ENCODE measurements at regions not wholly inside any gene's neighbourhood (a gene's known extent, or its start where the extent isn't known, plus 50 kb on each side); places are given as distances from the start of the nearest gene placed in this dataset.

DNA sequence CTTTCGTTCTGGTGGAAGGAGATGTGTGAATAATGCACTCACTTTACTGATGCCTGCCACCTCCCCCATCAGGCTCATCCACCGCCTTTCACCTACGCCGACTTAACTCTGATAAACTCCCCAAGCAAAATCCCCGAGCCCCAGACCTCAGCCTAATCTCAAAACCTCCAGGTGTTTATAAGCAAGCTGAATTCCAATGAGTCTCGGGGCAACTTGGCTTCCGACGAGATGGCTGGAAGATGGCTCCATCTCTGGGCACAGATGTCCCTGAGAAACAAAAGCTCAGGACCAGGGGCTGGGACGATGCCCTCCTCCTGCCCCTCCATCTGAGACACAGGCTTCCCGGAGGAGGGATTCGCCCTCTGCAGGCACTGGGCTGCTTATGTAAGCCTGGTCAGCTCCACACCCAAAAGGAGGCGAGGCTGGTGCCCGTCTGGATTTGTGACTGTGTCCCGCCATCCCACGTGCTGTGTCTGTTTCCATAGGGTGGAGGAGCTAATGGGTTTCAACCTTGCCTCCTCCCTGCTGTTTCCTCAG, 386.4 kb upstream of the TNRC6C start:
- DNase-seq: no peak
- ATAC-seq: no peak

DNA sequence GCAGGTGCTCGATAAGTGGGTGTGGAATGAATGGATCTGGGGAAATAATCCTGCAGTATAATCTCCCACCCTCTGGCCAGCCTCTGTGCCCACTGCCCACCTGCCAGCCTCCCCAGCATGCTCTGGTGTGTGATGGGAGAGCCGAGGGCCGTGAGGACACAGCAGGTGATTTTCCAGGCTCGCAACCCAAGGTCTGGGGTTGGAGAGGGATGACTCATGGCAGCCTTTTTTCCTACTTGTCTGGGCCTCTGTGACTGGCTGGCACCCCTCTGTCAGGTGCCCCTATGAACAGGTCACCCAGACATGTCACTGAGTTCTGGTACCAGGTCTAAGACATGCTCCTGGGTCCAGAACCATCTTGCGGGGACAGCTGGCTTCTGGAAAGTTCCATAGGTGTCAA, 385.7 kb upstream of the TNRC6C start:
- no peak for ATAC-seq
- no peak for DNase-seq

DNA sequence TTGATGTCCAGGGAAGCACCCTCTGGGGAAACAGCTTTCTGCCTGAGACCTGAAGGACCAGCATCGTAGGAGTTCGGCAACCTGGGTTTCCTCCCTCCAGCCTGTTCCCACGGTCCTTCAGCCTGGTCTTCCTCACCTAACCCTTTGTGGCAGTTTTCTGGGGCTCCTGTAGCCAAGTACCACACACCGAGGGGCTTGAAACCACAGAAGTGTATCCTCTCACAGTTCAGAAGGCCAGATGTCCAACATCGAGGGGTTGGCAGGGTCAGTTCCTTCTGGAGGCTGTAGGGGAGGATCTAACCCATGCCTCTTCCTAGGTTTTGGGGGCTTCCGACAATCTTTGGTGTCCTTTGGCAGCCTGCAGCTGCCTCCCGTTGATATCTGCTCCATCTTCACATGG, 381.0 kb upstream of the TNRC6C start:
- no peak for DNase-seq
- no peak for ATAC-seq

DNA sequence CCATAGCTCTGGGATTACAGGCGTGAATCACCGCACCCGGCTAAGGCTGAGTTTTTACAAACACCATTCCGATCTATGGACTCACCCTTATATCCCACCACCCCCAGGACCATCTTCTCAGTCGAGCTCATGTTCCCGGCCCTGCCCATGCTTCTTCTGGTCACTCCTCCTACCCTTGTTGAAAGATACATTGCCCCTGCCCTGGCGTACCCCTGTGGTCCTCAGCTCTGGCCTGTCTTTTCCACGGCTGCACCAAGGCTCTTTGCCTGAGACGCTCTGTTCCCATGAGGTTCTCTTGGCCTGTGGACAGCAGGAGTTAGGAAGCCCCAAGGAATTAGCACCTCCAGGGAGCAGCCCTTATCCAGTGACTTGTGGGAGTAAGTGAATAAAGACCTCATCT, 379.4 kb upstream of the TNRC6C start:
- no peak for ATAC-seq

DNA sequence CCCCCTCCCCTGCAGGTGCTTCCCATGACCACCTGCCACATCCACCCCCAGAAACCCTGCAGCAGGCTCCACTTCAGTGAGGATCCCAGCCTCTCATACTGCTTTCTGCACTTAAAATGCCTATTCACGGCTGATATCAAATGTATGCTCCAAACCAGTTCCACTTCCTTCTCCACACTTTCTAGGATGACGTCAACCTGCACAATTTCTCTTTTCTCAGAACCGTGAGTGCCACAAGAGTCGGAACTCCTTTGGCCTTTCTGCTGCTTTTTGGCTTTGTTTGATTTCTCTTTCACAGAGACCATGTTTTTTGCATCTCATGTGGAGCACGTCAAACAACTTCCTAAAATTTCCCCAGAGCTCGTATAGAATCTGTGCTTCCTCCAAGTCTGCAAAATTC, 378.8 kb upstream of the TNRC6C start:
- DNase-seq: no peak
- peak; percentile 36 for ATAC-seq

More for the DNA sequence above, 379.4 kb upstream of the TNRC6C start:
- DNase-seq: no peak

DNA sequence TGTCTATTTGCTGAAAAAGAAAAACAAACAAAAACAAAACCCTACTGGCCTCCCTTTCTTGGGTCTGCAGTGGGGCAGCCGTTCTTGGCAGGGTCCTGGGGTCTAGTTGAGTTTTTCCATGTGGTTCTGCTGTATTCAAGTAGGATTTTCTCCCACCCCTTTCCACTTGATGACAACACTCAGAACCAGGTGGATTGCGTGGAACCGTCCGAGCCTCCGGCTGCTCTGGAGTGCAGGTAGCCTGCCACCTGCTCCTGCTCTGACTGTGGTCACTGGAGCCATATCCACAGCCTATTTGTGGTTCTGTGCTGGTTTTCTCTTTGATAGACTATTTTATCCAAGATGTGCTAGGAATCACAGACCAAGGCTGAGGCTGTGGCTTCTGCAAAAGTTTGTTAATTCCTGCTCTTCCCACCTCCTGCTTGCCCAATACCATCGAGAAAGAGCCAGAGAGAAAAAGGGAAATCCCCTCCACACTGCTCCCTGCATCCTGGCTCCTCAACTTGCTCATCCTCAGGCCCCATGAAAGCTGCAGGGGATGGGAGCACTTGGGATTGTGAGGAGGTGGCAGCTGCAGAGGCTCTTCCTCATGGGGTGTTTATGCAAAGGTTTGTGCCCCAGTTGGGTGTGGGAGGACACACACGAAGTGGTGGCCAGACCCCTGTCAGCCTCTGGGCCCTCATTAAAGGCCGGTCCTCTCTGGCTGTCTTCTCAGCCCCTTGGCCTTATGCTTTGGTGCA, 377.8 kb upstream of the TNRC6C start:
- DNase-seq: no peak
- no peak for ATAC-seq

DNA sequence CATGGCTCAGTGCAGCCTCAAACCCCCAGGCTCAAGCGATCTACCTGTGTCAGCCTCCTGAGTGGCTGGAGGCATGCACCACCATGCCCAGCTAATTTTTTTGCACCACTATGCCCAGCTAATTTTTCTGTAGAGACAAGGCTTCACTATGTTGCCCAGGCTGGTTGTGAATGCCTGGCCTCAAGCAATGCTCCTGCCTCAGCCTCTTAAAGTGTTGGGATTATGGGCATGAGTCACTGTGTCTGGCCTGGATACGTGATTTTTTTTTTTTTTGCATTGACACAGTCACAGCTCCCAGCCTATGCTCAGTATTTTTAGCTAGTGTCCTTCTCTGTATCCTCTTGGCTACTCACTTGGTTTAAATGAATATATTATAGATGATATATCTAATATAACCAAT, 377.0 kb upstream of the TNRC6C start:
- DNase-seq: no peak

DNA sequence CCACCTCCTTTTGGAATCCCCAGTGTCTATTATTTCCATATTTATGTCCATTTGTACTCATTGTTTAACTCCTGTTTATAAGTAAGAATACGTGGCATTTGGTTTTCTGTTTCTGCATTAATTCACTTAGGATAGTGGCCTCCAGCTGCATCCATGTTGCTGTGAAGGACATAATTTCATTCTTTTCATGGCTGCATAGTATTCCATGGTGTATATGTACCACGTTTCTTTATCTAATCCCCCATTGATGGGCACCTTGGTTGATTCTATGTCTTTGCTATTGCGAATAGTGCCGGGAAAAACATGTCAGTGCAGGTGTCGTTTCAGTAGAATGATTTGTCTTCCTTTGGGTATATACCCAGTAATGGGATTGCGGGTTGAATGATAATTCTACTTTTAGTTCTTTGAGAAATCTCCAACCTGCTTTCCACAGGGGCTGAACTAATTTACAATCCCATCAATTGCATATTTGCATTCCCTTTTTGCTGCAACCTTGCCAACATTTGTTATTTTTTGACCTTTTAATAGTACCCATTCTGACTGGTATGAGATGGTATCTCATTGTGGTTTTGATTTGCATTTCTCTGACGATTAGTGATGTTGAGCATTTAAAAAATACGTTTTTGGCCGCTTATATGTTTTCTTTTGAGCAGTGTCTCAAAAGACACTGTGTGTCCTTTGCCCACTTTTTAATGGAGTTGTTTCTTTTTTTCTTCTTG, 373.2 kb upstream of the TNRC6C start:
- ATAC-seq (no peak), DNase-seq (no peak)

More for the DNA sequence above, 377.0 kb upstream of the TNRC6C start:
- no peak for ATAC-seq

DNA sequence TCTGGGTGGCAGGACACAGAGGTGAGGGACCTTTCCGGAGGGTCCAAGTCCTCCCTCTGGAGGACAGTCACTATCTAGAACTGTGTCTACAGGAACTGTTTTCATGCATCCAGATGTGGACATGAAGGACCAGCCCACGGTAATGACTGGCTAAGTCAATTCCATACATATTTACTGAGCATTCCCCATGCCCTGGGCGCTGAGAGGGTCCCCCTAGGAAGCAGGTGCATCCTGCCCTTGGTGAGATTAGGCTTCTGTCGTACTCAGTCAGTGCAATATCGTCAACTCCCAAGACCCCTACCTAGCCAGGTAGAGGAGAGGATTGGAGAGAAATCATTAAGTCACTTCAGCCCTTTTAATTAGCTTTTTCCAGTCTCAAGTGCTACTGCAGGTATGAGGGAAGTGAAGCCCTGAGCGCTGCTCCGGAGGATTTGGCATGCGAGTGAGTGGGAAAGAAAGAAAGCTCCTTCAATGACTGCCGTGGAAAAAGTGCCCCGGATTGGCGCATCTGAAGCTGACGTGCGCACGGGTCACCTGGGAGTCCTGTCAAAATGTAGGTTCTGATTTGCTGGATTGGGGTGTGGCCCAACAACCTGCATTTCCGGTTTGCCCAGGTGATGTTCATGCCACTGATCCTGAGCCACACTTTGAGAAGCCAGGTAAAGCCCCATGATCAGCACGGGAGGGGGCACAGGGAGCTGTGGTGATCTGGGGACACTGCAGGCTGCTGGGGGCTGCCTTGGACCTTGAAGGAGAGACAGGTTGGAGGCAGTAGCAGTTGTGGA, 367.4 kb upstream of the TNRC6C start:
- DNase-seq: no peak
- no peak for ATAC-seq

DNA sequence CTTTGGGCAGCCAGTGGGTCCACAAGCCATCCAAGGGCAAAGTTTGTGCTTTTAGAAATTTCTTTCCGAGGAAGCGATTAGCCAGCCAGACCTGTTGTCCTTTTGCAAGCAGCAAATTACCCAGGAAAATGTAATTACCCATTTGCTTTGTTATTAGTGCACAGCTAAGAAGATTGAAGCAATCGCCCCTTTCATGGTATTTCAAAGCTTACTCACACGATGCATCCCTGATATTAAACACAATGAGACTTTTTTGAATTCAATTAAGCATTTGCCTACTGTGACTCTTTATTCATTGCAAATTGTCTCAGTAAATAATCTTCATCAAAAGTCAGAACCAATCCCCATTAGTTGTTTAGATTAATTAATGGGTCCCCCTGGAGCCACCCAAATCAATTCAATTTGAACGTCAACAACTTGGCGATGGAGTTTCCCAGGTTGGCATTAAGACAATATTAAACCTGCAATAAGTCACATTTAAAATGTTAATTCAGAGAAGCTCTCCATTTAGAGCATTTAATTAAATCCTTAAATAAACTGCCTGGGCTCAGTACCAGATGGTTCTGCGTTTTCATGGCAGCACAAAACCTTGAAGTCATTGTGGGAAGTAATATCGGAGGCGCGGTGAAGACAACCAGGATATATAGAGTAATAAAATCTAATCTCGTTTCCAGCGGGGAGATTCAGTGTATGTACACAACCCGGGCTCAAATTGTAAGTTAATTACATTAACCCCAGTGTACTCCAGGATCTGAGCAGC, 366.2 kb upstream of the TNRC6C start:
- DNase-seq: no peak
- ATAC-seq: no peak

DNA sequence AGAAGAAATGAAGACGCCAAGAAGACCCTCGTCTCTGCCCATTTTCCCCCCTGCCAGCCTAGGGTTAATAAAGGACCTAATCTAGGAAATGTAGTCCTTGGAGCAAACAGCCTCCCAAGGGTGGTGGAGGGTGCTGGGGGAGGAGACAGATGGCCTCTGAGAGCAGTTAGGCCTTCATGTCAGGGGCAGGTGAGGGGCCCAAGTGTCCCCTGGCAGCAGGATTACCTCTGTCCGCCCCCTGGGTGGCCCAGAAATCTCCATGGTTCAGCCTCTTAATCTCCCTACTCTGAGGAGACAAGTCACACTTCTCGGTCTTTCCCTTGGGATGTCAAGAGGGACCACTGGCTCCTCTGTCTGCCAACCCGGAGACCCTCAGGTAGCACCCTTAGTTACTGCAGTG, 365.4 kb upstream of the TNRC6C start:
- no peak for ATAC-seq
- no peak for DNase-seq

DNA sequence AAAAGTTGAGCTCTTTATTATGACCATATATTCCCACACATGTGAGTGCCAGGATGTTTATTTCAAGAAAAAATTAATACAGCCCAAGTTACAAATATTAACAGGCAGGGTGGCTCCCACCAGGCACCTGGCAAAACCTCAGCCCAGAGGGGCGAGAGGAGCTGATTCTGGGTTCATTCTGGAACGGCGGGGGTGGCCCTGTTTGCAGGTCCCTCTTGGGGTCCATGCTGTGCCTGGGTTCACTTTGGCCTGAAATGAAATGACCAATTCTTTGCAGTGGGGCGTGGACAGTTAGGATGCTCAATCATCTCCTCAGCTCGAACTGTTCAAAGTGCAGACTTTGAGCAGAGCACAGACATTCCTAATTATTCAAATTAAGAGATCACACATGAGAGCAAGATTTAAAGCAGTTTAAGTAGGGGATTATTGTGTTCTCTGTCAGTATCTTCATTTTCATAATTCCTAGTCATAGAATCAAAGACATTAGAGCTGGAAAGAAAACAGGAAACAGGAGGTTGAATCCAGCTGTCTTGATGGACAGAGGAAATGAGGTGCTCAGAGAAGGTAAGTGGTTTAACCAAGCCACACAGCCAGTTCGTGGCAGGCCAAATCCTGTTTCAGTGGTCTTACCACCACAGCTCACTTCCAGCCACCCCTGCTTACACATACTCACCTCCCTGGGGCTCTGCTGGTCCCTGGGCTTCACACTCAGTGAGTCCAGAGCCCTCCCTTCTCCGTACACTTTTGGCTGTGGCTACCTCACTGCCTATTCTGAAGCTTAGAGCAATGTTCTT, 363.9 kb upstream of the TNRC6C start:
- ATAC-seq (peak; percentile 43), DNase-seq (peak; percentile 28)

DNA sequence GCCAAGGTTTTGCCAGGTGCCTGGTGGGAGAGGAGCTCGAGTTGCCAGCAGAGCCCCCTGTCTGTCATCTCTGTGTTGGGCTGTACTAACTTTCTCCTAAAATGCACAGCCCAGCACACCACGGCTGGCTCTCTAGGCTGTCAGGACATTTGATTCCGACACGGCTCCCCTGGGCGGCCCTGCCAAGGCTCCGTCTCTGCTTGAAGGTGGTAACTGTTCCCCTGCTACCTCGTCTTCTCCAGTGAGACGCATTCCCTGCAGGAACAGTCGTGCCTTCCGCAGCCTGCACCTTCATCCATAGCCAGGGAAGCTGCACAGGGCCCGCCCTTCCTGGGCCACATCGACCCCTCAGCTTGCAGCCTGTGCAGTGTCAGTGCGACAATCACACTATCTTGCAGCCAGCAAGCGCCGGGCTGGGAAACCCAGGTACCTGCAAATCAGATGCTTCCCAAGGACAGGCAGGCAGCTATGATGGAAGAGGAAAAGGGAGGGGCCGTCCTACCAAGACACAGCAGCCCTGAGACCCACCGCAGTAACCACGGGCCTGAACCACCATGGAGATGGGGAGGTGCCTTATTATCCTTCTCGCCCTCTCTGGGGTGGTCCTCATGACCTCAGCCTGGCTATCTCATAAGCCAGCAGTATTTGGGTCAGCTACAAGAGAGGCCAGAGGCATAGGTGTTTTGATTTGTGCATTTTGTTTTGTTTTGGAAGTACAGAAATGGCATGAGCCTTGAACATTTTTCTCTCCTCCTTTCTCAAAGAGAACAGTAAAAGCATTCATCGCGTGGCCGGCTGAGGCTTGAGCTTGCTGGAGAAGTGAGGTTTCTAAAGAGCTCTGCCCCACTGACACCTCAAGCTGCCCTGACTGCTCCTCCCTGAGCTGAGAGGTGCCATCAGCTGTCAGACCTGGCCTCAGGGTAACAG, 361.7 kb upstream of the TNRC6C start:
- DNase-seq (no peak), ATAC-seq (no peak)

DNA sequence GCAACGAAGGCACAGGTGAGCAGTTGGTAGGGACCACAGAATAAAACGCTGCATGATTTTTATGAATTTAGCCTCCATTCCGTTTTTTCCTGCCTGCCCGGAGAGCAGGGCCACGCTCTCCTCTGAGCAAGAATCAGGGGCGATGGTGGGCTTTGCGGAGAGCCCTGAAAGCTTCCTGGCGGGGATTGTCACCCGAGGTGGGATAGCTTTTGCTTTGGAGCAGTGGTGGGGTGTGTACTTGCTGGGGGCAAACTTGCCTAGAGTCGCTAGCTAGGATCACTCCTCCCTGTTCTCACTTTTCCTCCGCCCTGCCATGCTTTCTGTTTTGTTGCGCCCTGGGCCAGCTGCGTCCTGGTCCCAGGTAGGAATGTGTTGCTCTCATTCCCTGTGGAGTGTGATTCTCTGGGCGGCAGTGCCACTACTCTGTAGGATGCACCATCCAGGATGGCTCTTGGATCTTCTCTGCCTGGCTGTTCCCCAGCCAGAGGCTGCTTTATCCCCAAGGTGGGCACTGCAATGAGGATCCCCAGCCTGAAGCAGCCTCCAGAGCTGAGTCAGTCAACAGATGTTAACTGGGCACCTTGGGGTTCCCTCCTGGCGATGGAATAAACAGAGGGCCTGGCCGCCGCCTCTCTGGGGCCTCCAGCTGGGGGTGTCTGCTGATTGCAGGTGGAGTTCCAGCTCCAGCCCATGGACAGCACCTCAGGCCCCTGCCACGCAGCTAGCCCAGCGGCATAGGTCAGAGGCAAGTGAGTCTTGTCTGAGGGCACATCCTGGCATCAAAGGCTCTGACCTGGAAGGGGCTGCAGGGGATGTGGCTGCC, 360.9 kb upstream of the TNRC6C start:
- DNase-seq: no peak
- ATAC-seq: no peak

DNA sequence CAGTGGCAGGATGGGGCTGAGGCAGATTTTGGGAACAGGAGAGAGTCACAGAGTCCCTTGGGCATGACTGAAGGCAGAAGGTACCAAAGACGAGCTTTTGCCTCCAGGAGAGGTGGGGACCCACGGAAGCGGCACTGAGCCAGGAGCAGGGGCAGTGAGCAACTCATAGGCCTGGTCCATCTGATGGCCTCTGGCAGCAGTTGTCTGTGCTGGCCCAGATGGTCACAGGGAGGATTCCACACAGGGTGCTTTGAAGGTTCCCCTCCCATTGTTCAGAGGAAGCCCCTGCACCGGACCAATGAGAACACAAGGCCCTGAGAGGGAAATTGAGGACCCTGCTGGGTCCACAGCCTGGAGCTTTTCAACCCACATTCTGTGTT, 360.3 kb upstream of the TNRC6C start:
- ATAC-seq: no peak

DNA sequence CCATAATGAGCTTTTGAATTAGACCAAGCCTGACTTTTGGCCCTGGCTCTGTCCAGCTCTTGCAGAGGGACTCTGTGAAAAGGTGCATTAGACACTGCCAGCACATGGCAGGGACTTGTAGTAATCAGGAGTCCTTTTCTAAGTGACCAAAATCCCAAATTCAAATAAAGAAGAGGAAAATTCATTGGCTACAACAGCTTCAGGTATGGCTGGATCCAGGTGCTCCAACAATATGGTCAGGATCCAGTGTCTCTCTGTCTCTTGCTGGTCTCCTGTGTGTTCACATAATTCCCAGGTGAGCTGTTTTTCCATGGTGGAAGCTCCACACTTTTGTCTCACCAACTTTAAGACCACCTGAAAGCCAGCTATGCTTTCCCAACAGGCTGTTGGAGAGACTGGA, 358.8 kb upstream of the TNRC6C start:
- ATAC-seq (no peak), DNase-seq (no peak)

More for the DNA sequence above, 360.3 kb upstream of the TNRC6C start:
- DNase-seq: no peak

DNA sequence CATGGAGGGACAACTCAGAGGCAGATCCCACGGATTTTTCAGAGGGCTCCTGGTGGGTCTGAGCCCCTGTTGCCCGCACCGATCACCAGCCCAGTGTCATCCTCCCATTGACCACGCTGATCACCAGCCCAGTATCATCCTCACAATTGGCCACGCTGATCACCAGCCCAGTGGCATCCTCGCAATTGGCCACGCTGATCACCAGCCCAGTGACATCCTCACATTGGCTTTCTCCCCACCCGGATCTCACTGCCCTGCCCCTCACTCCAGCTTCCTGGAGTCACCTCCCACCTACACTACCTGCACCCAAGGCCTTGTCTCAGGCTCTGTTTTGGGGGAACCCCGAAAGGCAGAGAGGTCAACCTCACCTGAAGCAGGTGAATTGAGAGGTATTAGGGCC, 358.2 kb upstream of the TNRC6C start:
- ATAC-seq (no peak), DNase-seq (no peak)

DNA sequence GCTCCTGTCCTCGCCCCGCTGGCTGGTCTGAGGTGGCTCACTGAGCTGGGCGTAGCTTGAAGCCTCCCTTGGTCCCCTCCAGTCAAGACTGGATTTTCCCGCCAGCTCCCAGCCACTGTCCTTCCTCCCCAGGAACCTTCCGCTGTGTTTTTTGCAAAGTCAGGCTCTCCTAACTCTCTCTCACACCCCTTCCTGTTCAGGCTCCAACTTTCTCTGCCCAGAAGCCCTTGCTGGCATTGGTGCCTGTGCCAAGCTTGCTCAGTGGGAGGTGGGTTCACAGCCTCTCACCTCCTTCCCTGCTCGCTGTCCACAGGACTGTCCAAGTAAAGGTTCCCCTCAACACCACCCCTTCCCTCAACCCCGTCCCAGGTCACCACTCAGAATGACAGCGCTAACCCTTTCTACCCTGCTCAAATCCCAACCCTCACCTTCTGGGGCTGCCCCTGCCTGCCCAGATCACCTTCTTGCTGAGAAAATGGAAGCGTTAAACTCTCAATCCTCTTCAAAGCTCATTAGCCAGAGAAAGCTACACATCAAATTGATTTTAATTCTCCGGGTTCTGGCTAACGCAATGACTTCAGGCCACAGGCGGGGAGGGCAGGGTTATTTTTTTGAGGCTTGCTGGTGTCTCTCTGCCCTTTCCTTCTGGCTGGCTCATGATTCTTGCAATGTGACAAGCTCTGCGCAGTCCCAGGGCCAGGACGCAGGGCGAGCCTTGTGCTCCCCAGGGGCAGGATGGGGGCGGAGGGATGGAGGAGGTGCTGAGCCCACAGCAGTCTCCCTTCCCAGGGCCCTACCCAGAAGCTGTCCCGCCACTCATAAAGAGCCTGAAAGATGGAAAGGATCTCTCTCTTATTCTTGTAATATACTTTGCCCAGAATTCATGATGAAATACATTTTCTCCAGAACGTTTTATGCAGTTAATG, 357.2 kb upstream of the TNRC6C start:
- DNase-seq: no peak
- no peak for ATAC-seq

Measured in stimulated activated naive CD8-positive, alpha-beta T cell treated with anti-CD3 and anti-CD28 coated beads, Interleukin-15, Interleukin-2, amounts not matched to agents 100 U/mL and 50 U/mL, for 24 hours (primary cell).